ENCODE measurements at regions not wholly inside any gene's neighbourhood (a gene's known extent, or its start where the extent isn't known, plus 50 kb on each side); places are given as distances from the start of the nearest gene placed in this dataset.

DNA sequence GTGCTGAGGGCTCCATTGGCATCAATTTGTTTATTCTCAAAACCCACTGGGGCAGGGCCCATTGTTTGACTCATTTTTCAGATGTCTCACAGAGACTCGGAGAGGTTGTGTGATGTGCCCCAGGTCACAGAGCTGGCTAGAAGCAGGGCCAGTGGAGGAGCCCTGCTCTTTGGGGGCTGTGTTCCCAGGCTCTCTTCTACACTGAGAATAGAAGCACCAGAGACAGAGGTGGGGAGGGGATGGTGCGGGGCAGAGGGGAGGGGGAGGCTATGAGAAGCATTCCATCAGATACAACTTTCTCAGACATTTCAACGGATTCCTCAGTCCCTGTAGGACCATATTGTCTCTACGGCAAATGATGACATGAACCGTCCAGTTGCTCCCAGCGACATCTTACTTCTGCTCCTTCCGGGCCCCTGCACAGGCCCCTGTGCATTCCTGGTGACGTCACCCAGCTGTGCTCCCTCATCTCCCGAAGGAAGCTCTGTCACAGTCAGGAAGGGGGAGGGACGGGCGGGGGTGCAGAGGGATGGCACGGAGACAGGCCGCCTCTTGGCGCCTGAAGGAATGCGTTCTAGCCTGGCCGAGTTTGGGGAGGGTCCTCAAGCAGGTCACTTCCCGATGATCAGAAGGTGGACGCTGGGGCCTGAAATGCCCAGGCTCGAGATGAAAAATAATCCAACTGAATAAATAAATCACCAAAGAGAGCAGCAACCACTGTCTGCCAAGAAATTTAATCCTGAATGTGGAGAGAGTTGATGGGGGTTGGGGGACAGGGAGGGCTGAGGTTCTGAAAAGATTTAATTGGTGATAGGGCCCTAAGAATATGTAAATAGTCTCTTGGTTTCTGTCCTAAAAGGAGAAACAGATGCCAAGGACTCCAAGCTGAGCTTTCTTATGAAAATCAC is 114.1 kb downstream of the NOG start:
- TF ChIP-seq TCF7L2 (IDR thresholded peaks at IDR 0.05; ENCODE audit: low read depth, low read length): no peak
- TF ChIP-seq, protein P1, sequence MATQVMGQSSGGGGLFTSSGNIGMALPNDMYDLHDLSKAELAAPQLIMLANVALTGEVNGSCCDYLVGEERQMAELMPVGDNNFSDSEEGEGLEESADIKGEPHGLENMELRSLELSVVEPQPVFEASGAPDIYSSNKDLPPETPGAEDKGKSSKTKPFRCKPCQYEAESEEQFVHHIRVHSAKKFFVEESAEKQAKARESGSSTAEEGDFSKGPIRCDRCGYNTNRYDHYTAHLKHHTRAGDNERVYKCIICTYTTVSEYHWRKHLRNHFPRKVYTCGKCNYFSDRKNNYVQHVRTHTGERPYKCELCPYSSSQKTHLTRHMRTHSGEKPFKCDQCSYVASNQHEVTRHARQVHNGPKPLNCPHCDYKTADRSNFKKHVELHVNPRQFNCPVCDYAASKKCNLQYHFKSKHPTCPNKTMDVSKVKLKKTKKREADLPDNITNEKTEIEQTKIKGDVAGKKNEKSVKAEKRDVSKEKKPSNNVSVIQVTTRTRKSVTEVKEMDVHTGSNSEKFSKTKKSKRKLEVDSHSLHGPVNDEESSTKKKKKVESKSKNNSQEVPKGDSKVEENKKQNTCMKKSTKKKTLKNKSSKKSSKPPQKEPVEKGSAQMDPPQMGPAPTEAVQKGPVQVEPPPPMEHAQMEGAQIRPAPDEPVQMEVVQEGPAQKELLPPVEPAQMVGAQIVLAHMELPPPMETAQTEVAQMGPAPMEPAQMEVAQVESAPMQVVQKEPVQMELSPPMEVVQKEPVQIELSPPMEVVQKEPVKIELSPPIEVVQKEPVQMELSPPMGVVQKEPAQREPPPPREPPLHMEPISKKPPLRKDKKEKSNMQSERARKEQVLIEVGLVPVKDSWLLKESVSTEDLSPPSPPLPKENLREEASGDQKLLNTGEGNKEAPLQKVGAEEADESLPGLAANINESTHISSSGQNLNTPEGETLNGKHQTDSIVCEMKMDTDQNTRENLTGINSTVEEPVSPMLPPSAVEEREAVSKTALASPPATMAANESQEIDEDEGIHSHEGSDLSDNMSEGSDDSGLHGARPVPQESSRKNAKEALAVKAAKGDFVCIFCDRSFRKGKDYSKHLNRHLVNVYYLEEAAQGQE (IDR thresholded peaks at IDR 0.05; ENCODE audit: insufficient read depth in 1 of 2, low read depth in 2 of 2, low read length in 1 of 2): no peak
- no peak for TF ChIP-seq SIN3A (IDR thresholded peaks at IDR 0.05; ENCODE audit: borderline replicate concordance, insufficient read depth, low read depth, low read length)
- TF ChIP-seq, protein P2, sequence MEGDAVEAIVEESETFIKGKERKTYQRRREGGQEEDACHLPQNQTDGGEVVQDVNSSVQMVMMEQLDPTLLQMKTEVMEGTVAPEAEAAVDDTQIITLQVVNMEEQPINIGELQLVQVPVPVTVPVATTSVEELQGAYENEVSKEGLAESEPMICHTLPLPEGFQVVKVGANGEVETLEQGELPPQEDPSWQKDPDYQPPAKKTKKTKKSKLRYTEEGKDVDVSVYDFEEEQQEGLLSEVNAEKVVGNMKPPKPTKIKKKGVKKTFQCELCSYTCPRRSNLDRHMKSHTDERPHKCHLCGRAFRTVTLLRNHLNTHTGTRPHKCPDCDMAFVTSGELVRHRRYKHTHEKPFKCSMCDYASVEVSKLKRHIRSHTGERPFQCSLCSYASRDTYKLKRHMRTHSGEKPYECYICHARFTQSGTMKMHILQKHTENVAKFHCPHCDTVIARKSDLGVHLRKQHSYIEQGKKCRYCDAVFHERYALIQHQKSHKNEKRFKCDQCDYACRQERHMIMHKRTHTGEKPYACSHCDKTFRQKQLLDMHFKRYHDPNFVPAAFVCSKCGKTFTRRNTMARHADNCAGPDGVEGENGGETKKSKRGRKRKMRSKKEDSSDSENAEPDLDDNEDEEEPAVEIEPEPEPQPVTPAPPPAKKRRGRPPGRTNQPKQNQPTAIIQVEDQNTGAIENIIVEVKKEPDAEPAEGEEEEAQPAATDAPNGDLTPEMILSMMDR (IDR thresholded peaks at IDR 0.05): no peak
- TF ChIP-seq POLR2AphosphoS5 (IDR thresholded peaks at IDR 0.05; ENCODE audit: low read depth, low read length): no peak
- H3K27me3 ChIP-seq (ENCODE audit: control insufficient read depth, insufficient read depth, low read length): no peaks in the 10 kb centered on the region
- in situ Hi-C loops (cut with HindIII; ENCODE audit: low pct_unique_long_range_greater_than_20kb, low sequenced_read_pairs): no loop called here
- CTCF ChIA-PET: no interaction called here
- no peaks in the 10 kb centered on the region for H3K9me3 ChIP-seq (ENCODE audit: control insufficient read depth, insufficient read depth, low read depth, low read length)
- DNase-seq (ENCODE audit: low read depth, low spot score) (no peak), ATAC-seq (no peak)
- H3K4me3 ChIP-seq (ENCODE audit: low read depth in 2 of 2, low read length in 2 of 2): no peak overlapping the region
- H3K27ac ChIP-seq (ENCODE audit: low read length): no peak overlapping the region
- no peaks in the 10 kb centered on the region for H3K36me3 ChIP-seq (ENCODE audit: control insufficient read depth, insufficient read depth, low read length)
- H3K4me1 ChIP-seq (ENCODE audit: control insufficient read depth, insufficient read depth, low read length): no peaks in the 10 kb centered on the region
- intact Hi-C loops (cut with micrococcal nuclease; ENCODE audit: unreplicated experiment): no loop called here
- BruUV-seq (replicated peaks): no TSS peak
- POLR2A ChIA-PET: no interaction called here

DNA sequence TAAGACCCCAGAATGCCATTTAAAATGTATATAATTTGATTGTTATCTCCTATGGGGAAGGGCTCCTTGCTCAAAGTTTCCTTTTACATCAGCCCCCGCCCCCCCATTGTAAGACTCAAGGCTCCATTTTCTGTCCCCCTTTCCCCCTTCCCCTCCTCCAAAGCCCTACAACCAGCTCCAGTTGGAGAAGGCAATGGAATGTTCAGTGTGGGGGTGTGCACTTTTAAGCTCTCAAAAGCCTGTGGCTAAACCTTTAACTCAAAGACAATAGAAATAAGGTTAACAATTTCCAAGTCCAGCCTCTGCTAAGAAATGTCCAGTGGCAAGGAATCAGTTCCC is 114.7 kb downstream of the NOG start:
- ChIA-PET POLR2A (no interaction called here), CTCF (no interaction called here)
- no peaks in the 10 kb centered on the region for H3K4me1 ChIP-seq (ENCODE audit: control insufficient read depth, insufficient read depth, low read length)
- no peaks in the 10 kb centered on the region for H3K27me3 ChIP-seq (ENCODE audit: control insufficient read depth, insufficient read depth, low read length)
- no peak for TF ChIP-seq POLR2AphosphoS5 (IDR thresholded peaks at IDR 0.05; ENCODE audit: low read depth, low read length)
- no peak for TF ChIP-seq TCF7L2 (IDR thresholded peaks at IDR 0.05; ENCODE audit: low read depth, low read length)
- TF ChIP-seq SIN3A (IDR thresholded peaks at IDR 0.05; ENCODE audit: borderline replicate concordance, insufficient read depth, low read depth, low read length): no peak
- BruUV-seq (replicated peaks): no TSS peak
- in situ Hi-C loops (cut with HindIII; ENCODE audit: low pct_unique_long_range_greater_than_20kb, low sequenced_read_pairs): no loop called here
- no peak overlapping the region for H3K27ac ChIP-seq (ENCODE audit: low read length)
- no peaks in the 10 kb centered on the region for H3K36me3 ChIP-seq (ENCODE audit: control insufficient read depth, insufficient read depth, low read length)
- intact Hi-C loops (cut with micrococcal nuclease; ENCODE audit: unreplicated experiment): no loop called here
- no peak overlapping the region for H3K4me3 ChIP-seq (ENCODE audit: low read depth in 2 of 2, low read length in 2 of 2)
- ATAC-seq: no peak
- DNase-seq (ENCODE audit: low read depth, low spot score): no peak
- H3K9me3 ChIP-seq (ENCODE audit: control insufficient read depth, insufficient read depth, low read depth, low read length): no peaks in the 10 kb centered on the region

All from Panc1 (cell line).